Endometrium (tissue), 2 donors: ENCODE measurements at regions not wholly inside any gene's neighbourhood (a gene's known extent, or its start where the extent isn't known, plus 50 kb on each side); places are given as distances from the start of the nearest gene placed in this dataset.

Experiments used
- FAIRE-seq: peaks from 2 replicates; lab custom pipeline; 2012; peaks lifted over from hg19 to GRCh38; lab: Jason Lieb, UNC
- donor health status: control.
- donor health status: control.

DNA sequence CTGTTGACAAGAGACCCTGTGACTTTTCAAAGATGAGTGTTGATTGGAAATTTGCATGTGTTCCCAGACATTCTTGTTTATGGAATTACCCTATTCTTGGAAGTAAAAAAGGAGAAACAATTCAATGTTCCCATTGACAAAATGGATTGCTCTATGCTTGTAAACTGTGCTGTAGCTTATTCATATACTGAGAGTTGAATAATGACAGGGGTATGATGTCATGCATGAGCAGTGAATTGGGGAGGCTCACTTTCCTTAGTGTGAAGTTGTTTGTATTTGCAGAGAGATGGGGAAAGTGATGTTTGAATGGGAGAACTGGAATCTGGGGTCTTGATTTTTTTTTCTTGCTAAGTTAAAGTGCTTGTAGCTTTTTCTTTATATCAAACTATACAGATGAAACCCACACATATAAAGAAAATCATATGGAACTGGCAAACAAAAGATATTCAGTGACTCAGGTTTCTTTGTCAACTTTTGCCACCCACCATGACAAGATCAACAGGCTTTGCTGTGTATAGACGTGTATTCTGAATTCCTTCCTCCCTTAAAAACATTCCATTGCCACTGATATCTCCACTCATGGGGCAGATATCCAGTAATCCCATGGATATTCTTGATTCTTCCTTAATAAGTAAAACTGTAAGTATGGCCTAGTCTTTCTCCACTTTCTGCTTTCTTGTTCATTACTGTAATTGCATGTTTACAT, 97.8 kb upstream of the JAG1 start:
- no peak for FAIRE-seq

DNA sequence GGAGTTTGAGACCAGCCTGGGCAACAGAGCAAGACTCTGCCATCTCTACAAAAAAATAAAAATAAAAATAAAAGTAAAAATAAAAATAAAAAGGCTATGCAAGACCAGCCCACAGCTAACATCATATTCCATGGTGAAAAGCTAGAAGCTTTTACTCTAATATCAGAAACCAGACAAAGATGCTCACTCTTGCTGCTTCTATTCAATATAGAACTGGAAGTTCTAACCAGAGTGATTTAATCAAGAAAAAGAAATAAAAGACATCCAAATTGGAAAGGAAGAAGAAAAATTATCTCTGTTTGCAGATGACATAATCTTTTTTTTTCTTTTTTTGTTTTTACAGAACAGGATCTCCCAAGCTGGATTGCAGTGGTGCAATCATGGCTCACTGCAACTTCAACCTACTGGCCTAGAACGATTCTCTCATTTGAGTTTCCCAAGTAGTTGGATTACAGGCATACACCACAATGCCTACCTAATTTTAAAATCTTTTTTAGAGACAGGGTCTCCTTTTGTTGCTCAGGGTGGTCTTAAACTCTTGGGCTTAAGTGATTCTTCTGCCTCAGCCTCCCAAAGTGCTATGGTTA, 100.7 kb upstream of the JAG1 start:
- FAIRE-seq, result no peak

DNA sequence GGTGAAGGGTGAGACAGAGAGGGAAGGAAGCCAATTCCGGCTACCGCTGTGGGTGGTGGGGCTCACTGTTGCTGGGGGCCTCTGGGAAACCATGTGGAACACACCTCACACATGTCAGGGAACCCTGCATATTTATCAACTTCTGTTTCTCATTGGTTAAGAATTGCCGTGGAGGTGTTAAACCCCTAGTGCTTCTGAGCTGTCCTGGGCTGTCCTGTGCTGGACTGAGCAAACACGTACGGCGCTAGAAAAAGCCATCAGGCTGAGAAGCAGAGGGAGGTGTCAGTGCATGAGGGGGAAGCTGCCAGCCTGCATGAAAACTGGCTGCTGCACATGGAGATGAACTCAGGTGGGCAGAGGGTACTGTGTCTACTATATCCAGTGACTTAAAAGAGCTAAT, 103.9 kb upstream of the JAG1 start:
- no peak for FAIRE-seq

DNA sequence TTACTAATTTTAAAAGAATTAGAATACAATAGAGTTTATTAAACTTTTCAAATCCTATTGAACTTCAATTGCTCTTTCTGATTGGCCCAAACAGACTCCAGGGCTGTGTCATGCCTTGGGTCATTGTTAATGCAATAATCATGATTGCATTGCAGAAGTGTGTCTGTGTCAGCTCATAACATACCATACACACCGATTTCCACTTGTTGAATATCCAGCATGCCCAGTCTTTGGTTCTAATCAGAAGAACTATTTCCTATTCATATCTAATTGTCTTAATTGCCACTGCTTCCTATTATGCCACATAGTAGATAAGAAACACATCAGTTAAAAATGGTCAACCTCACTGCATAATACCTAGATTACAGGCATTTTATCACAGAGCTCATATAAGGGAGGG, 106.1 kb upstream of the JAG1 start:
- no peak for FAIRE-seq

DNA sequence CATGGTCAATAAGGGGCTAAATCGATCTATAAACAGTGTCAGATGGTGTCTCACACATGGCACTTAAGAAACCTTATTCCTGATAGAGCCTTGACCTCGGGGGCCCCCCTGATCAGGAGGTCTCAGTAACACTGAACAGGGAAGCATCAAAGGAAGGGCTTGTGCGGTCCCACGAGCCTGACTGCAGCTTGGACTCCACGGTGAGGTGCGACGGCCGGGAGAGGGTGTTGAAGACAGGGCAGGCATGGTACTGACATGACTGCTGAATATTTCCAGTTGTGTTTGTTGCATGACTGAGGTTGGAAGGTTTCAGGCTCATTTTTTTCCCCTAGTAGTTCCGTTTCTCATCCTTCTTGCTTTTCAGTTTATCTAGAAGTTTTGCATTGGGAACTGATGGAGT, 107.1 kb upstream of the JAG1 start:
- FAIRE-seq, result no peak

DNA sequence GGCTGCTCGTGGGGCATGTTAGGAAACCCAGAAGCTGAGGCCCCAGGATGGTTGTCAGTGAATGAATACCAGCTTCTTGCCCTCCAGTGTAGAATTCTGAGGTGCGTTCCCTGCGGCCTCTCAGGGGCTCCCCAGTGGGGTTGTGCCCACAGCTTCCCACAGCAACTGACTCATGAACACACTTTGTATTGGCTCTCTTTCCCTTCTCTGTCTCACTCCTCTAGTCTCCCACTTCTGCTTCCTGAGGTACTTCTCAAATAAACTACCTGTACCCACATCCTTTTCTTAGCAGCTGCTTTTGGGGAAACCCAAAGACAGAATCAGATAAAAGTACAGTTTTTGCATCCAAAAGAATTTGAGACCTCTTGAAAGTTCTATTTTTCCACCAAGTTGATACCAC, 107.7 kb upstream of the JAG1 start:
- no peak for FAIRE-seq

DNA sequence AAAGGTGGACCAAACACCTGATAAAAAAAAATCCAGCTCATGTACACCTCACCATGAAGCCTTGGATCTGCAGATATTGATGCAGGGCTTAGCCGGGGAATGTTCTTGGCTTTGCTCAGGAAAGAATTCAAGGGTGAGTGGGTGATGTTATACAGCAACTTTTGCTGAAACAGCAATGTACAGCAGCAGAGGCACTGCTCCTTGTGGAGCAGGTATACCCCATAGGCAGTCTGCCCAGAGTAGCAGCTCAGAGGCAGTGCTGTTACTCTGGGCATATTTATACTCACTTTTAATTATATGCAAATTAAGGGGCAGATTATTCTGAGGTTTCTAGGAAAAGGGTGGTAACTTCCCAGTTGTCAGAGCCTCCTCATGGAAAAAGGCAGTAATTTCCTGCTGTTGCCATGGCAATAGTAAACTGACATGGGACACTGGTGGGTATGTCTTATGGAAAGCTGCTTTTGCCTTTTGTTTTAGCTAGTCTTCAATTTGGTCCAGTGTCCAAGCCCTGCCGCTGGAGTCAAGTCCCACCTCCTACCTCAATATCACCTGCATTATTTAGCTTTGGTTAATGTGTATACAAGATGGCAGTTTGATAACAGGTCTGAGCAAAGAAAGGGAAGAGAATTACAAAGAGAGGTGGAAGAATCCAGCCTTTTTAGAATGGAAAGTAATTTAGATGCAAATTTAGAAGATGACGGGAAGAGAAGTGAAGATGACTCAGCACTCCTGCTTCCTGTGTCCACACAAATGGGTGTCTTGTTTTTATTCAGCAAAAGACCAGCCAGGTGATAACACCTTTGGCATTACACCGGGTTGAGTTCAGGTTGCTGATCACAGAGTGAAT, 110.1 kb upstream of the JAG1 start:
- FAIRE-seq, result no peak

DNA sequence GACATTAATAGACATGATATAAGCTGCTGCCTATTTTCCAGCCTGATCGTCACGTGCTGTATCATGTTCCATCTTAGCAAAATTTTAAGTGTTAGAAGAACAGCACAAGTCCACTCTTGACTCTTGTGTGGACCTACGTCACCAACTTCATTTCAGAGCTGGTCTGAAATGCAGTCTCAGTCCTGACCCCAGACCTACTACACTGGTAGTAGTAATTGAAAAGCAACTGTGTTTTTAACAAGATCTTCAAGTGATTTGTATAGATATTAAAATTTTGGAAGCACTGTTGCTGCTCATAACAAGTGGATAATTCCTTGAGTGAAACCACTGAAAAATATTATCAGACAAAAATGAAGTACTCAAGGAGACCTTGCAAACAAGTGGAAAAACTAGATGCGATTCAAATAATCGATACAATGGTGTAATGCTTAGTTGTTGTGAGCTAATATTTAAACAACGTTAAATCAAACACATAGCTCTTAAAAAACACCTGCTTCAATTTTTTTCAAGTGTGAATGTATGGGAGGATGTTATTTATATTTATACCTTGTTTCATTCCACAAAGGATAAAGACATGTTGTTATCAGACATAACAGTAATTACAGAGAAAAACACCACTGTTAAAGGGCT, 110.9 kb upstream of the JAG1 start:
- FAIRE-seq, result no peak

DNA sequence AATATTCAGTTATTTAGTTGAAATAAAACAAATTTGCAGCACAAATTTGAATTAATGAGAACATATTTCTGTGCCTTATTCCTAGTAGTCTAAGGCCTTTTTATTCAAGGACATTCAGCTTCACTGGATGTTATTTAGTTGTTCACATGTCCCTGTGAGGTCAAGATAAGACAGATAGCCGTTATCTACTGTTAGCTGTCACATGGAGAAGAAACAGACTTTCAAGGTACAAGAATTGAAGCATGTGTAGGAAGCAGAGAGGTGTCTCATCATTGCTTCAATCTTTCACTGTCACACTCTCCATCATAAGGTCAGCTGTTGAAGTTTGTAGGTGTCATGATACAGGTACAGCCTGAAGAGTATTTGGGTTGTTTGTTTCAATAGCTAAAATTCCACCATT, 112.9 kb upstream of the JAG1 start:
- FAIRE-seq, result no peak

DNA sequence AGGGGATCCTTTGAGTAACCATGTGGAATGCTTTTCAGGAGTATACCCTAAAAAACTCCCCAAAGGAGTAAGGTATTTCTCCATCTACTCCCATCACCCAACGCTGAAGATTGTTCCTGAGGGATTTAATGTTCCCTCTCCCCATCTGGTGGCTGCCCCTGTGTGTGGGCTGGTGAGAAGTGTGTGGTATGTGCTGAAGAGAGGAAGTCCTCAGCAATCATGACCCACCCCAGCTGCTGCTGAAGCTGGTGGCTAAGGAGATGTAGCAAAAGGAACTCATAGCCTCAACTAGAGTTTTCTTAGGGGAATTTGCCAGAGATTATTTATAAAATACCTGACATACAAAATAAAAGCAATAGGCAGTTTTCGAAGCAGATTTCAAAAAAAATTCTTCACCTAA, 114.3 kb upstream of the JAG1 start:
- no peak for FAIRE-seq

DNA sequence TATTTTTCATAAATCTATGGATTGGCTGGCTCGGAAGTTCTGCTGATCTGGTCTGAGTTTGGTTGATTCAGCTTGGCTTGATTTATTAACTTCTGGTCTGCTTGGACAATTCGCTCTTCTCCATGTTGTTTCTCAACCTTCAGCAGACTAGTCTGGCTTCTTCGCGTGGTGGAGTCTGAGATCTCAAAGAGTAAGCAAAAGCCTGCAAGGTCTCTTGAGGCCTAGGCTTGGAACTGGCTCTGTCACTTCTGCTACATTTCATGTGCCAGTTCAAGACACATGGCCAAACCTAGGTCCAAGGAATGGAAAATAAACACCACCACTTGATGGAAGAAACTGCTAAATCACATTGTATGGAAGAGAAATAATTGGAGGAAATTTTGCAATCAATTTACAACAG, 115.1 kb upstream of the JAG1 start:
- FAIRE-seq, result no peak

DNA sequence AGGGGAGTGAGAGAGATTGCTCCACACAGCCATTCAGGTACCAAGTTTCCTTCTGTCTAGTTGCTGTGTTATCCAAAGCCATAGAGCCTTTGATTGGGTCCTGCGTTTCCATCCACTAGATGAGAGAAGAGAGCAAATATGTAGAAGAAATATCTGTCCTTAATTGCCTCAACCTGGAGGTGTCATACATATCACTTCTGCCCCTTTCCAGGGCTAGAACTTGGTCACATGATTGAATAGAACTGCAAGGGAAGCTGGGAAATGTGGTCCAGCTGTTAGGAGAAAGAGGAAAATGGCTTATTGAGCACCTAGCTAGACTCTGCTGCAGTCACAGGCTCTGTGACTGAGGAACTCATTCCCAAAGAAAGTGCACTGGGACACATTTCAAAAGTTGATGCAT, 115.6 kb upstream of the JAG1 start:
- no peak for FAIRE-seq

DNA sequence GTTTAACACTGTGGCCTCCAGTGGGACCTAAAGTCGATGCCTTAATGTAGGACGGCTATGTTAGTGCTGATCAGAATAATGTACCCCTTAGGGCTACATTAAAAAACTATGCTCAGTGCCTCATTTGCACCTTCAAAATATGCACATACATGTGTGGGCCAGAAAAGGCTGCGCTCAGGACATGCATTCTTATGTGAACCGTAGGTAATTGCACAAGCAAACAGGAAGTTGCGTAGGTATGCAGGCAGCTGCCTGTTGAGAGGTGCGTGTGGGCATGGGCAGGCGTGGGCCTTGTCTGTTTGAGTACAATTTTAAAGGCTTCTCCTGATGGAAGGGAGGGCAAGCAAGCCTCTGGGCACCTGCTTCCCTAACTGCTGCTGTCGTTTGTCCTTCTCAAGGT, 116.2 kb upstream of the JAG1 start:
- no peak for FAIRE-seq

DNA sequence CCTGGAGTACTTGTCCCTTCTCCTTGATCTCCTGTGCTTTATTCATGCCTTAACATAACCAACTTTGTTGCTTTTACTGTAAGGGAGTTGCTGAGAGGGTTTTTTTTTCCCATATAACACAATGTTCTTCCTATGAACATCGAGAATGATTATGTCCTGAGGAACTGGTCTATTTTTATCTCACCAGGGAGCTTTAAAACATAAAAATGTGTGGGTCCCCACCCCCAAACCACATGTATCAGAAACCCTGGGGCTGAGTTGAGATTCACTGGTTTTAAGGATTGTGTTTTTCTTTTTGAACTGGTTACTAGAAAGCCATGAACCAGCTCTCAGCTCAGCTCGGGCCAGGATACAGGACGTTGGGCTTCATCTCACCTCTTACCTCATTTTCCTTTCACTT, 118.5 kb upstream of the JAG1 start:
- no peak for FAIRE-seq

DNA sequence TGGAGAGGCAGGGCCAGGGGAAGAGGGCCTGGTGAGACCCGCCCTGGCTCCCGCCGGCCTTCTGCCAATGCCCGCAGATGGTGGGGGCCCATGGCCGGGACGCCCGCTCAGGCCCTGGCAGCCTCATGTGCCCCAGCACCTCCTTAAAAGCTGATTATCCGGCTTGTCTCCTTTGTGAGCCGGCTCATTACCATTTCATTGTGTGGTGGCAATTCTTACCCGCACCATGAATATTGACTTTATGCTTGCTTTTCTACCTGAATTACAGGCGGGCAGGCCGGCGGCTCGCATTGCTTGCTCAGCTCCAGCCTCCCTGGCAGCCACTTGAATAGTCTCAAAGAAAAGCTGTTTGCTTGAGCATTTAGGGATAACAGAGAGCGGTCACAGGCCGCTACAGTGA, 120.0 kb upstream of the JAG1 start:
- FAIRE-seq, result no peak

DNA sequence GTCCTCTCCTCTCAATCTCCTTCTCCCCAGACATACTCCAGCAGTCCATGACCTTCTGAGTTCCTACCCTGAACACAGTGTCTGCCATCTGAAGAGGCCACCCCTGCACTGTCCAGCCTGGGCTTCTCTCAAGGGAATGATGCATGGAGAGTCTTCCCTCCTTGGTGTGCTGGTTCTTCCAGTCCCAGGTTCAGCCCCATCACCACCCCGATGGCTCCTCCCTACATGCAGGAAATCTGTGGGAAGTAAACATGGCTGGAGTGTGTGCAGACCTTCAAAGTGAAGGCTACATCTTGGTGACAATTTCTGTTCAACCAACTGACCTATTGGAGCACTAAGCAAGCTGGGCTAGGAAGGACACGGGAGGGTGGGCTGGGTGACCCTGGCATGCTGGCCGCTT, 121.0 kb upstream of the JAG1 start:
- no peak for FAIRE-seq

DNA sequence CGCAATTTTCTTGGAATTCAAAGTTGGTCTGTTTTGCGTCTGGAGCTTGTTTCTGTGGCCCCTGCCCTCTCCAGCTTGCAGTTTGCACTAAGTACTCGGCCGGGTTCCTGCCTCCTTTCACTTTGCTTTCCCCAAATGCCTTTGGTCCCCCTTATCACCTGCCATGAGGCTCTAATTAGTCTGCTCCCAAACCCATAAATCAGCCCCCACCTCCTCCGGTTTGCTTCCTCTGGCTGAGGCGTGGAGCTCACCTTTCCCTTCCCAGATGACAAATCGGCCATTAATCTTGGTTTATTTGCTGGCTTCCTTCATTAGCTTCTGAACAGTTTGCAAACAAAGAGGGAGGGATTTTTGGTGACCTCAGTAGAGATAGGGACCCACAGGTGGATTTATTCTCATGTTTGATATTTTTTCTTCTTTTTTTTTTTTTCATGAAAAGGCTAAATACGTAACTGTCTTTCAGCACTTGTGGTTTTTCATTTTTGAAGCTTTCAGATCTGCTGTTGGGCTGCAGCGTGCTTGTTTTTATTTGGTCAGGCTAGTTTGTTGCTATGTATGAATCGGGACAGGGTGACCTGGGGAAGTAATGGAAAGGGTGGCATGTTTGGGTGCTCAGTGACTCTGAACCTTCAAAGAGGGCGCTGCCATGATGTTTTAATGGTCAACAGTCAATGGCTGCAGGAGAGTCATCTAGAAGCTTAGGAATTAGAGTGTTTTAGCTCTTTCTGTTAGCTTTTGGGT, 121.7 kb upstream of the JAG1 start:
- no peak for FAIRE-seq

DNA sequence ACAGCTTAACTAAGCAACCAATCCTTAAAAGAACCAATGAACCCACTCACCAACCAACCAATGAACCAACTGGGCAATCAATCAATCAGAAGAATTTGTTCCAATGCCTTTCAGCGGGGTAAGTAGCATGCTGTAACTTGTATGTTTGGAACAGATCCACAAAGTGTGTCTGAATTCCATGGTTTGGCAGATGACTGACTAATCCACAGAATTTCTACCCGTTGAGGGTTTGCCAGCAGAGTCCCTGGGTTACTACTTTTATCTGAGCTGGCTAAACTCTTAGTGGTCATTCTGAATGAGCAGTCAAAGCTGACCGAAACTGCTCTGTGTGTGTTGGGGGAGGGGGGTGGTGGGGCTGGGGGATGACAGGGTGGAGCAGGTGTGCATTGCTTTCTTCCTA, 125.0 kb upstream of the JAG1 start:
- FAIRE-seq, result no peak

DNA sequence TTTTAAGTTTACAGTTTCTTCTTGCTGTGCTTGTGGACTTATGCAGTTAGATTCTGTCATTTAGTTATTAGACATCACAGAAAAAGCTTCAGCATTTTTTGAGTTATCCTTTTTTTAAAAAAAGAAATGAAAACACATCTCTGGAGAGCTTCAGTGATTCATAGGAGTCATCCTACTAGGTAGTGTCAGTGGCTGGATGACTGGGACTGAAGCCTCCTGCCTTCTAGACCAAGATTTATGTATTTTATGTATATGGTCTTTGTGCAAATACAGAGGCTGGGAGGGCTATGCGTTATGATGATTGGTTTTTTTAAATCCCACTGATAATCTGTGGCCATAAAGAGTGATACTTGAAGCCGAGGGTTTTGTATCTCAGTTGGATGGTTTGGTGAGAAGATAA, 125.9 kb upstream of the JAG1 start:
- no peak for FAIRE-seq

DNA sequence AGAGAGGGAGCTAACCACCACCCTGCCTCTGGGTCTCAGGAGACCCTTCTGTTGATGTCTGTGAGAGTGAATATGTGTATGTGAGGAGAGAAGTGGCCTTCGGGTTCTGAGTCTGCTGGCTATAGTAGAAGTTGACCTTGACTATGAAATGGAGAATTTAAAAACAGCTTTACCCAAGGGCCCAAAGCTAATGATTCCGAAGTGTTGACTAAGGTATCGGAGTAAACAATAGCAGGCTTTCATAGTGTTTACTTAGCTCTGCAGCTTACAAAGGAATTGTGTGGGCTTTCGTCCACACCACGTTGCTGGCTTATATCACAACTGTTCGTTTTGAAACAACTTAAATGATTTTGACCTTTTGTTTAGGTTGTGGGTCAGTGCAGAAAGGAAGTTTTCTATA, 126.5 kb upstream of the JAG1 start:
- FAIRE-seq, result no peak

DNA sequence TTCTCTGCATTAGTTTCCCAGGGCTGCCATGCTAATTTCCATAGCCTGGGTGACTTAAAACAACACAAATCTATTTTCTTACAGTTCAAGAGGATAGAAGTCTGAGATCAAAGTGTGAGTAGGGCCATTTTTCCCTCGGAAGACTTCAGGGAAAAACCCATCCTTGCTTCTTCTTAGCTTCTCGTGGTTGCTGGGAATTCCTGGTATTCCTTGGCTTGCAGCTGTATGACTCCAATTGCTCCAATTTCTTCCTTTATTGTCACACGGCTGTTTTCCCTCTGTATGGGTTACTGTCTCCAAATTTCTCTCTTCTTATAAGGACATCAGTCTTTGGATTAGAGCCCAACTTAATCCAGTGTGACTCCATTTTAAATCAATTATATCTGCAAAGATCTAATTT, 128.4 kb upstream of the JAG1 start:
- no peak for FAIRE-seq

DNA sequence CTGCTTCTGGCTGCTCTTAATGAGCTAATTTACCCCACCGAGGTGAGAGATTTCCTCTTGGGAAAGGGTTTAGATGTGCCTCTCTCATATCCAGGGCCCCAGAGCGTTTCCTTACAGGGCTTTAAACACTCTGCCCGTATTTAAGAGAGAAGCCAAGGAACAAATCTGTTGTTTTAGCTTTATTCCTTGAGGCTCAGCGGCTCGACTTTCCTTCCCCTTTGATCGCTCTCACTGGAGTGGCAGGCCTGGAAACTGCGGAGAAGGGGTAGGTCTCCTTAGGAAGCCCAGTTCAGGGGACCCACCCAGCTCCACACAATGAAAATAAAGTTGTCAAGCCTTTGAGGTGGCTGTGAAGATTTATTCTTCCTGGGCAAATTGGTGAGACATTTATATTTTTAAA, 132.0 kb upstream of the JAG1 start:
- FAIRE-seq, result no peak
